Adipocyte (in vitro differentiated cells): ENCODE measurements at regions not wholly inside any gene's neighbourhood (a gene's known extent, or its start where the extent isn't known, plus 50 kb on each side); places are given as distances from the start of the nearest gene placed in this dataset.
A peak's percentile ranks its signal among the peaks of the same experiment; 100 is the strongest.

Experiments used
- DNase-seq: peaks from one replicate; pipeline ENCODE4 v3.0.0-alpha.2; 2015; ENCODE audit warnings: low read depth
- H3K27me3 ChIP-seq: replicated peaks from 2 replicates; pipeline ENCODE4 v1.7.0; 2013; ENCODE audit warnings: mild to moderate bottlenecking, low read length, moderate library complexity; ENCODE audit not compliant: control insufficient read depth, insufficient read depth
- H3K36me3 ChIP-seq: 2 replicates; pipeline ENCODE4 v1.7.0; 2013; ENCODE audit warnings: low read length, mild to moderate bottlenecking, moderate library complexity; ENCODE audit not compliant: control insufficient read depth, insufficient read depth, severe bottlenecking
- H3K4me1 ChIP-seq: 2 replicates; pipeline ENCODE4 v1.7.0; 2013; ENCODE audit warnings: mild to moderate bottlenecking, low read length, moderate library complexity; ENCODE audit not compliant: control insufficient read depth, insufficient read depth
- H3K4me3 ChIP-seq: 2 replicates; pipeline ENCODE4 v1.7.0; 2013; ENCODE audit warnings: mild to moderate bottlenecking, low read length, moderate library complexity
- H3K9ac ChIP-seq: 2 replicates; pipeline ENCODE4 v1.7.0; 2013; ENCODE audit warnings: mild to moderate bottlenecking, low read length, moderate library complexity
- H3K9me3 ChIP-seq: 2 replicates; pipeline ENCODE4 v1.7.0; 2013; ENCODE audit warnings: mild to moderate bottlenecking, low read length, moderate library complexity; ENCODE audit not compliant: control insufficient read depth

DNA sequence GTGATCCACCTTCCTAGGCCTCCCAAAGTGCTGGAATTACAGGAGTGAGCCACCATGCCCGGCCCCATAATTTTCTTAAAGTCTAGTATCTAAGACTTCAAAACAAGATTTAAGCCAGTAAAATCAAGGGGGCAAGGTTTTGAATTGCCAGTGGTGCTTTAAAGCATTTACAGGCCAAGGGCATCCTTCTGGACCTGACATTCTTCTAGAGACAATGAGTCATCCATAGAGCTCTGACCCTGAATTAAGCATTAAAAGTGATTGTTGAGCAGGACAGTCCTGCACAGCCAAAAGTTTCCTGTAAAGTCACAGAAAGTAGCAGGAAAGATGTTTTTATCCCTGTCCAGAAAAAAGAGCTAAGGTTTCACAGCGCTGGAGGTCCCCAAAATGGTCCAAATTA is 50.9 kb upstream of the ATP12A start:
- no peaks in the 10 kb centered on the region for H3K9me3 ChIP-seq
- H3K9ac ChIP-seq: no peak overlapping the region
- no peak overlapping the region for H3K4me3 ChIP-seq
- H3K36me3 ChIP-seq: no peaks in the 10 kb centered on the region
- peak; percentile 16 for DNase-seq
- no peaks in the 10 kb centered on the region for H3K27me3 ChIP-seq
- peaks cover 13% of the 10 kb centered on the region for H3K4me1 ChIP-seq

DNA sequence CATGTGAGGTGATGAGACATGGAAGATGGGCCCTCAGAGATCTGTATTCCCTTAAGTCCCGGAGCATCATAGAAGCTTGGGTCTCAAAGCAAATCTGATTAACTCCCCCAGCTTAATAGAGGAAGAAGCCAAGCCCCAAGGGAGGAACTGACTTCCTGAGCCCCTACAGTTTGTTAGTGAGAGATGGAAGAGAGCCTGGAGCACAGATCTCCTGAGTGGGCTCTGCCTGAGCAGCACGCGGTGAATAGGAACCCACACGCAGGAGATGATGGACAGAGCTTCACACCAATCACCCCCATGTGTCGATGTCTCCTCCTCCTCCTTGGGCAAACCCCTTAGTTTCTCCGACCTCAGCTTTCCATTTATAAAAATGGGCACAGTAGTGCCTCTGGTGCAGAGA is 50.1 kb upstream of the ATP12A start:
- Histone ChIP-seq H3K36me3 (no peaks in the 10 kb centered on the region), H3K4me1 (peaks cover 13% of the 10 kb centered on the region), H3K9me3 (no peaks in the 10 kb centered on the region), H3K4me3 (no peak overlapping the region), H3K9ac (no peak overlapping the region), H3K27me3 (no peaks in the 10 kb centered on the region)
- DNase-seq: no peak
